Liver (tissue), 3 donors: ENCODE measurements at regions not wholly inside any gene's neighbourhood (a gene's known extent, or its start where the extent isn't known, plus 50 kb on each side); places are given as distances from the start of the nearest gene placed in this dataset.

ENCODE experiments used
- RAD21 ChIP-seq, 2 donors: IDR thresholded peaks; 2 replicates each; pipeline ENCODE4 v1.6.1; 2016; ENCODE audit warnings: antibody characterized with exemption in 2 of 2, mild to moderate bottlenecking in 2 of 2
- TAF1 ChIP-seq: conservative IDR thresholded peaks from 2 replicates; pipeline ENCODE4 v1.6.1; 2016; ENCODE audit warnings: antibody characterized with exemption, mild to moderate bottlenecking
- TF ChIP-seq, protein P1 (sequence below): fragments of 150-350 bp; IDR thresholded peaks from 2 replicates; pipeline ENCODE4 v1.5.1; 2017; ENCODE audit warnings: improper control_type of control experiment, low read depth, low read length; ENCODE audit not compliant: missing input control
- donor health status: healthy.
- donor health status: healthy.

DNA sequence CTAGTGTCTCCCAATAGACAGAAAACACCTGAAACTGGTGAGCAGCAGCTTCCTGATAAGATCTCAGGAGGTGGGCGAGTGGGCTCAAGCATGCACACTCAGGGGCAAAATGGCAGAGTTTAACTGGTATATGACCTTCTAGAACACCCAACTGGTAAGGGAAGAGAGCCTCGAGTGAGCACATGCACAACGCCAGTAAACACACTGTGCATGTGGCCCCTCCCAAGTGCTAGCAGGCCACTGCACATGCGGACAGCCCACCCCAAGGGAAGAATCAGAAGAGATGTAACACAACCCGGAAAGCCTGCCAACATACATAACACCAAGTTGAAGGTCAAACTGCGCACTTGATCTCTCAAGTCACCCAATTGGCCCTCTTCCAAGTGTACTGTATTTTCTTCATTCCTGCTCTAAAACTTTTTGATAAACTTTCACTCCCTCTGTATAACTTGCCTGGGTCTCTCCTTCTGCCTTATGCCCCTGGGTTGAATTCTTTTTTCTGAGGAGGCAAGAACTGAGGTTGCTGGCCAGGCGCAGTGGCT lies 138.2 kb downstream of the GLUL start:
- TF ChIP-seq, protein P1, sequence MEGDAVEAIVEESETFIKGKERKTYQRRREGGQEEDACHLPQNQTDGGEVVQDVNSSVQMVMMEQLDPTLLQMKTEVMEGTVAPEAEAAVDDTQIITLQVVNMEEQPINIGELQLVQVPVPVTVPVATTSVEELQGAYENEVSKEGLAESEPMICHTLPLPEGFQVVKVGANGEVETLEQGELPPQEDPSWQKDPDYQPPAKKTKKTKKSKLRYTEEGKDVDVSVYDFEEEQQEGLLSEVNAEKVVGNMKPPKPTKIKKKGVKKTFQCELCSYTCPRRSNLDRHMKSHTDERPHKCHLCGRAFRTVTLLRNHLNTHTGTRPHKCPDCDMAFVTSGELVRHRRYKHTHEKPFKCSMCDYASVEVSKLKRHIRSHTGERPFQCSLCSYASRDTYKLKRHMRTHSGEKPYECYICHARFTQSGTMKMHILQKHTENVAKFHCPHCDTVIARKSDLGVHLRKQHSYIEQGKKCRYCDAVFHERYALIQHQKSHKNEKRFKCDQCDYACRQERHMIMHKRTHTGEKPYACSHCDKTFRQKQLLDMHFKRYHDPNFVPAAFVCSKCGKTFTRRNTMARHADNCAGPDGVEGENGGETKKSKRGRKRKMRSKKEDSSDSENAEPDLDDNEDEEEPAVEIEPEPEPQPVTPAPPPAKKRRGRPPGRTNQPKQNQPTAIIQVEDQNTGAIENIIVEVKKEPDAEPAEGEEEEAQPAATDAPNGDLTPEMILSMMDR = no peak
- TF ChIP-seq TAF1 (no peak), RAD21 (IDR thresholded peaks at IDR 0.05) (no peak)
